ENCODE measurements at regions not wholly inside any gene's neighbourhood (a gene's known extent, or its start where the extent isn't known, plus 50 kb on each side); places are given as distances from the start of the nearest gene placed in this dataset.

DNA sequence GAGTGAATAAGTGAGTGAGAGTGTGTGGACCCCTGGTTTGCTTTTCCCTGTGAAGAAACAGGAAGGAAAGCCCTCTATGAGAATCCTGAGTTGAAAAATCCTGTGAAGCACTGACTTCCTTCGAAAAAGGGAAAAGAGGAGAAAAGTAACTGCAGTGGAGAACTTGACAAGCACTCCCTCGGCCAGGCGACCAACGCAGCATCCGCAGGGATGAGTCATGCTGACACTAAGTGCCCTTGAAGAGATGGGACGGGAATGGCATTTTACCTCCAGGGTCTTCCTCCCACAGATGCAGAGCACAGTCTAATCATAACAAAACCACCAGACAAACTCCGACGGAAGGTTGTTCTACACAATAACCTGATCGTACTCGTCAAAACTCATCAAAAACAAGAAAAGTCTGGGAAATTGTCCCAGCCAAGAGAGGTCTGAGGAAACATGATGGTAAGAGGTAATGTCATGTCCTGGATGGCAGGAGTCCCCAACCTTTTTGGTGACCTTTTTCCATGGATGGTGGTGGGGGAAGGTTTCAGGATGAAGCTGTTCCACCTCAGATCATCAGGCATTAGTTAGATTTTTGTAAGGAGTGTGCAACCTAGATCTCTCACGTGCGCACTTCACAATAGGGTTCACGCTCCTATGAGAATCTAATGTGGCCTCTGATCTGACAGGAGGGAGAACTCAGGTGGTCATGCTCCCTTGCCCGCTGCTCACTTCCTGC is 132.2 kb upstream of the B3GAT1 start:
- no peaks in the 10 kb centered on the region for H3K9me3 Mint-ChIP-seq
- H3K4me1 Mint-ChIP-seq (ENCODE audit: unreplicated experiment) = peaks cover 27% of the 10 kb centered on the region
- H3K27me3 Mint-ChIP-seq = peaks cover 7% of the 10 kb centered on the region
- no peak for DNase-seq (ENCODE audit: extremely low spot score, unreplicated experiment)
- H3K27ac Mint-ChIP-seq = peak overlapping the region; percentile 97
- H3K4me3 Mint-ChIP-seq = no peak overlapping the region
- H3K36me3 Mint-ChIP-seq = peaks cover 3% of the 10 kb centered on the region
- TF ChIP-seq CTCF (conservative IDR thresholded peaks at IDR 0.05) = no peak

DNA sequence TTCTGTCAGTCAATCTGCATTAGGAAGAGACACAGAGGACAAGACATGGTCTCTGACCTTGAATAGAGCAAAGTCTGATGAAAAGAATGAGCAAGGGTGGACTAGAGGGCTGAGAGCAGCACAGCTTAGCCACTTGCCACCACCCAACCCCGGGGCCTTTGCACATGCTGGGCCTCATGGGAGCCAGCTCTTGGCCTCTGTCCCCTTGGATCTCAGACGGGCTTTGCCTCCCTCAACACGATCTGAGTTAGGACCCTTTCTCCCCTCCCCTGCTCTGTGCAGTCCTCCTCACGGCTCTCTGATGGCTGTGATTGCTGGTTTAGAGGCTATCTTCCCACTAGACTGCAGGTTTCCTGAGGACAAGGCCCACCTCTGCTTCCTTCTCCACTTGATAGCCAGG is 131.6 kb upstream of the B3GAT1 start:
- peaks cover 9% of the 10 kb centered on the region for H3K27me3 Mint-ChIP-seq
- H3K4me1 Mint-ChIP-seq (ENCODE audit: unreplicated experiment) = peaks cover 28% of the 10 kb centered on the region
- peaks cover 3% of the 10 kb centered on the region for H3K36me3 Mint-ChIP-seq
- no peak for TF ChIP-seq CTCF (conservative IDR thresholded peaks at IDR 0.05)
- peak overlapping the region; percentile 97 for H3K27ac Mint-ChIP-seq
- H3K4me3 Mint-ChIP-seq = no peak overlapping the region
- no peak for DNase-seq (ENCODE audit: extremely low spot score, unreplicated experiment)
- no peaks in the 10 kb centered on the region for H3K9me3 Mint-ChIP-seq

- H3K4me3 Mint-ChIP-seq = no peak overlapping the region
- H3K36me3 Mint-ChIP-seq = peaks cover 3% of the 10 kb centered on the region
- no peaks in the 10 kb centered on the region for H3K9me3 Mint-ChIP-seq
- peaks cover 32% of the 10 kb centered on the region for H3K4me1 Mint-ChIP-seq (ENCODE audit: unreplicated experiment)
- peak overlapping the region; percentile 97 for H3K27ac Mint-ChIP-seq
- DNase-seq (ENCODE audit: extremely low spot score, unreplicated experiment) = no peak
- no peak for TF ChIP-seq CTCF (conservative IDR thresholded peaks at IDR 0.05)
- H3K27me3 Mint-ChIP-seq = peaks cover 13% of the 10 kb centered on the region
Measured at GRCh38 chr11:134543241-134543640, 131.2 kb upstream of the B3GAT1 start.

GRCh38 chr11:134542401-134543165 is 130.5 kb upstream of the B3GAT1 start:
- TF ChIP-seq CTCF (conservative IDR thresholded peaks at IDR 0.05) = no peak
- no peaks in the 10 kb centered on the region for H3K9me3 Mint-ChIP-seq
- DNase-seq (ENCODE audit: extremely low spot score, unreplicated experiment) = no peak
- H3K36me3 Mint-ChIP-seq = peaks cover 3% of the 10 kb centered on the region
- peak overlapping the region; percentile 97 for H3K27ac Mint-ChIP-seq
- H3K27me3 Mint-ChIP-seq = peaks cover 16% of the 10 kb centered on the region
- H3K4me3 Mint-ChIP-seq = peak overlapping the region; percentile 69
- peaks cover 35% of the 10 kb centered on the region for H3K4me1 Mint-ChIP-seq (ENCODE audit: unreplicated experiment)

DNA sequence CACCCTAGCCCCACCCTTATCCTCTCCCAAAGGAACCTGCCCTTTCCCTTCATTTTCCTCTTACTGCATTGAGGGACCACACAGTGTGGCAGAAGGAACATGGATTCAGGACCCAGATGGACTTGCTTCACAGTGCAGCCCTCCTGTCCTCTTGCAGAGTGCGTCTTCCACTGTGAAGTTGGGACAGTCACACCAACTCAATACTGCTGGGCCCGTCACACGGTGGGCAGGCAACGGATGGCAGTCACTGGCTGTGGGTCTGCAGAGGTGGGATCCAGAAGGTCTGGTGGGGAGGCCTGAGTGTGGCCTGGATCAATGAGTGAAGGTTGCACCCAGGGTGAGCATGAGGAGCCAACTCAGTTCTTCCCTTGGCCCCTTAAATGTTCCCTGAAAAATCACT is 129.9 kb upstream of the B3GAT1 start:
- Mint-ChIP-seq H3K36me3 (peaks cover 3% of the 10 kb centered on the region), H3K9me3 (no peaks in the 10 kb centered on the region), H3K4me3 (peak overlapping the region; percentile 69), H3K4me1 (ENCODE audit: unreplicated experiment) (peaks cover 35% of the 10 kb centered on the region), H3K27me3 (peaks cover 19% of the 10 kb centered on the region), H3K27ac (peak overlapping the region; percentile 97)
- no peak for DNase-seq (ENCODE audit: extremely low spot score, unreplicated experiment)
- TF ChIP-seq CTCF (conservative IDR thresholded peaks at IDR 0.05) = no peak

Measured in type B pancreatic cell (in vitro differentiated cells).